ENCODE measurements at regions not wholly inside any gene's neighbourhood (a gene's known extent, or its start where the extent isn't known, plus 50 kb on each side); places are given as distances from the start of the nearest gene placed in this dataset.

DNA sequence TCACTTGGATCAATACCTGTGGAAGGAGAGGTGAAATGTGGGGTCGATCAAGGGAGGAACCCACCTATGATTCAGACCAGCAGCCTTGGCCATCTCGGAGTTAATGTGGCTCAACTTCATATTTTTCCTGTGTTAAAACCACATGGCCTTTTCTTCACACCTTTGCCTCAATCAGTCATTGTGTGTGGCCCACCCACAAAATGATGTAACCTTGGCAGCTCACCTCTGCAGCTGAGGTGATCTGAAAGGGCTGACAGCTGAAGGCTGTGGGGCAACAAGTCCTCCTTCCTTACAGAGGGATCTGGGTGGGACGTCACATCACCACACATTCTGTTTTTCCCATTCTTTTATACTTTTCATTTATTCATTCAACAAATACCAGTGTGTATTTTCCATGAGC is 357.1 kb upstream of the HSF2 start:
- H3K27me3 ChIP-seq: no peaks in the 10 kb centered on the region
- peak overlapping the region in 7 of 12 donors; percentile 39 to 79 (median 56) for H3K27ac ChIP-seq
- DNase-seq: no peak
- no peak overlapping the region for H3K4me3 ChIP-seq
- WGBS, 4 donors: 87 to 91% (median 88%) methylated on average over 3 of the region's 3 CpGs
- TF ChIP-seq, protein P1, sequence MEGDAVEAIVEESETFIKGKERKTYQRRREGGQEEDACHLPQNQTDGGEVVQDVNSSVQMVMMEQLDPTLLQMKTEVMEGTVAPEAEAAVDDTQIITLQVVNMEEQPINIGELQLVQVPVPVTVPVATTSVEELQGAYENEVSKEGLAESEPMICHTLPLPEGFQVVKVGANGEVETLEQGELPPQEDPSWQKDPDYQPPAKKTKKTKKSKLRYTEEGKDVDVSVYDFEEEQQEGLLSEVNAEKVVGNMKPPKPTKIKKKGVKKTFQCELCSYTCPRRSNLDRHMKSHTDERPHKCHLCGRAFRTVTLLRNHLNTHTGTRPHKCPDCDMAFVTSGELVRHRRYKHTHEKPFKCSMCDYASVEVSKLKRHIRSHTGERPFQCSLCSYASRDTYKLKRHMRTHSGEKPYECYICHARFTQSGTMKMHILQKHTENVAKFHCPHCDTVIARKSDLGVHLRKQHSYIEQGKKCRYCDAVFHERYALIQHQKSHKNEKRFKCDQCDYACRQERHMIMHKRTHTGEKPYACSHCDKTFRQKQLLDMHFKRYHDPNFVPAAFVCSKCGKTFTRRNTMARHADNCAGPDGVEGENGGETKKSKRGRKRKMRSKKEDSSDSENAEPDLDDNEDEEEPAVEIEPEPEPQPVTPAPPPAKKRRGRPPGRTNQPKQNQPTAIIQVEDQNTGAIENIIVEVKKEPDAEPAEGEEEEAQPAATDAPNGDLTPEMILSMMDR (IDR thresholded peaks at IDR 0.05): no peak
- no peak for TF ChIP-seq POLR2A (IDR thresholded peaks at IDR 0.05)
- H3K9me3 ChIP-seq: peaks cover 0 to 6% (median 0%) of the 10 kb centered on the region in 12 donors
- no peak for ATAC-seq
- H3K36me3 ChIP-seq: no peaks in the 10 kb centered on the region
- peaks cover 0 to 17% (median 3%) of the 10 kb centered on the region in 12 donors for H3K4me1 ChIP-seq
- intact Hi-C loops (cut with DNase I): loop anchor here in 1 of 10 donors (5.0 kb wide), 1 partner anchor 140 kb away; no protein-coding TSS in a partner anchor

DNA sequence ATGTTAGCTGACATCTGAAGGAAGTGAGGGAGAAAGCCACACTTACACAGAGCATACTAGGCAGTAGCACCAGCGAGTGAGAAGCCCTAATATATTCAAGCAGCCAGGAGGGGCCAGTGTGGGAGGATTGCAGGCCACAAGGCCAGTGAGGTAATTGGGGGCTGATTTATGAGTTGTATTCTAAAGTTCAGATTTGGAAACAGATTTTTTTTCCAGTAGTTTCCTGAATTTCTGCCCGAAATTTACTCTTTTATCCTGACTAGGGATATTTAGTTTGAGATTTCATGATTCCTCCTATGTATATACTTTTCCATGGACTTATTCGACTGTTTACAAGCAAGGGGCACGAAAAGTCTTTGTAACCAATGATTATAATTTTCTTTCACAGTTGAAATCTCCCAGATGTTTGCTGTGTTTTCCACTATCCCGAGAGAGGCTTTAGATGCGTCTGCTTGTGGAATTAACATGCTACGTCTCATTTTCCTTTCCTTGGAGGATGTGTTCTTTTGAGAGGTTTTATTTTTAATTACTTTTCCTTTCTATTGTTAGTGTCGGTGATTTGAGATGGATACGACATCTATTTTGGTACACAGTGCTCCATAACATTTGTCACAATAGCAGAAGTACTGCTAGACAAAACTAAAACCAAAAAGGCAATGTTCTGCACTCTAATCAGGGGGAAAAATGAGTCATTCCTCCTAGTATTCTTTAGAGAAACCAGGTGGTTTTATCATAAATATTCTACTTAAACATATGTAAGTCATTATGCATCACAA is 356.3 kb upstream of the HSF2 start:
- no peak for TF ChIP-seq POLR2A (IDR thresholded peaks at IDR 0.05)
- TF ChIP-seq, protein P1 (IDR thresholded peaks at IDR 0.05): peak in 1 of 12 donors; percentile 12
- peak overlapping the region in 4 of 12 donors; percentile 1 to 24 (median 4) for H3K4me3 ChIP-seq
- WGBS, 4 donors: 36 to 48% (median 40%) methylated on average over 9 of the region's 9 CpGs
- peaks cover 0 to 6% (median 0%) of the 10 kb centered on the region in 12 donors for H3K9me3 ChIP-seq
- no peaks in the 10 kb centered on the region for H3K36me3 ChIP-seq
- H3K27me3 ChIP-seq: no peaks in the 10 kb centered on the region
- ATAC-seq: peak in 3 of 4 donors; percentile 73 to 86 (median 78)
- intact Hi-C loops (cut with DNase I): loop anchor here in 1 of 10 donors (5.0 kb wide), 1 partner anchor 139 kb away; no protein-coding TSS in a partner anchor
- peak overlapping the region; percentile 10 to 79 (median 44) for H3K27ac ChIP-seq
- H3K4me1 ChIP-seq: peaks cover 0 to 17% (median 3%) of the 10 kb centered on the region in 12 donors
- peak in 1 of 5 donors; percentile 22 for DNase-seq

DNA sequence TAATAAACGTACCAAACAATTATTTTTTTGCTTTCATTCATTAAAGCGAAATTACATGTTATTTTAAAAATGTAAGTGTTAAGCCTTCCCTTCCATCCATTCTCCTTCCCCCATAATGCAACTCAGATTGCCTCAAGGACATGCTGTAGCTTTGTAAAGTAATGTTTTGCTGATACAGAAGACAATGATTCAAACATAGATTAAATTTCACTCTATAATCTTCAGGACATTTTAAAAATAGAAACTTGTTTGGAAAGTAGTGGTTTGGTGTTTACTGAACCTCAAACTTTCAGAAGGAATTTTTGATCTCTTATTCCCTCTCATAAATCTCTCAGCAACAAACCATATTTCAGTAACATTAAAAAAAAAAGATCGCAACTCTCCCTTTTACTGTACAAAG is 350.9 kb upstream of the HSF2 start:
- DNase-seq (no peak), ATAC-seq (no peak)
- intact Hi-C loops (cut with DNase I): loop anchor here in 1 of 10 donors (5.0 kb wide), 1 partner anchor 84 kb away; no protein-coding TSS in a partner anchor
- Histone ChIP-seq H3K27ac (no peak overlapping the region), H3K4me3 (no peak overlapping the region), H3K4me1 (peaks cover 0 to 5% (median 0%) of the 10 kb centered on the region in 12 donors), H3K9me3 (no peaks in the 10 kb centered on the region), H3K27me3 (no peaks in the 10 kb centered on the region), H3K36me3 (no peaks in the 10 kb centered on the region)
- TF ChIP-seq, protein P1 (IDR thresholded peaks at IDR 0.05): no peak
- no peak for TF ChIP-seq POLR2A (IDR thresholded peaks at IDR 0.05)
- 84 to 89% (median 86%) methylated on average over 3 of the region's 3 CpGs for WGBS, 4 donors

DNA sequence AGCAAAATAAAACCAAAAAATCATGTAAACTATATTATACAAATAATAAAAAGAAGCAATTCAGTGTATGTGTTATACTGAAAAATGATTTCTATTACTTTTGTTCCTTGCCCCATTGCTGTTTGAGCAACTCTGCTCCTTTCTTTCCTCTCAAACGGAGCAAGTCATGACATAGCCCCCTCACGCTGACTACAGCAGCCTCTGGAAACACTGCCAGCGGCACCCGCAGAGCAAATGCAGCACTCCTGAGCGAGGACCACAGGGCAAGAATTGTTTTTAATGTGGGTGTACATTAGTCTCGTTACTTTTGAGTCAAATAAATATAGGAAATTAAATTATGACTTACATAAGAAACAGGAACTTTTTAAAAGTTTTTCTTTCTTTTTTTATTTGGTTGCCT is 350.1 kb upstream of the HSF2 start:
- WGBS, 4 donors: 36 to 54% (median 43%) methylated on average over 6 of the region's 6 CpGs
- DNase-seq (peak in 3 of 5 donors; percentile 18 to 31 (median 29)), ATAC-seq (peak in 3 of 4 donors; percentile 64 to 78 (median 74))
- intact Hi-C loops (cut with DNase I): loop anchor here in 1 of 10 donors (5.0 kb wide), 1 partner anchor 83 kb away; no protein-coding TSS in a partner anchor
- H3K4me3 ChIP-seq: peak overlapping the region in 4 of 12 donors; percentile 1 to 23 (median 16)
- no peaks in the 10 kb centered on the region for H3K4me1 ChIP-seq
- H3K27ac ChIP-seq: peak overlapping the region in 1 of 12 donors; percentile 7
- no peaks in the 10 kb centered on the region for H3K36me3 ChIP-seq
- H3K27me3 ChIP-seq: no peaks in the 10 kb centered on the region
- no peaks in the 10 kb centered on the region for H3K9me3 ChIP-seq
- TF ChIP-seq, protein P1 (IDR thresholded peaks at IDR 0.05): no peak
- TF ChIP-seq POLR2A (IDR thresholded peaks at IDR 0.05): no peak

All from heart left ventricle (tissue), 16 donors.